HG03025 (cell line): ENCODE measurements at regions not wholly inside any gene's neighbourhood (a gene's known extent, or its start where the extent isn't known, plus 50 kb on each side); places are given as distances from the start of the nearest gene placed in this dataset.

Experiments used
- ATAC-seq: cut with Tn5 transposase; IDR thresholded peaks from one replicate; pipeline ENCODE4 v1.9.1; 2021; ENCODE audit warnings: mild to moderate bottlenecking, moderate library complexity; ENCODE audit not compliant: unreplicated experiment, low FRiP score

GRCh38 chr13:44169018-44169911 is 204.4 kb upstream of the SERP2 start:
- ATAC-seq: no peak

GRCh38 chr13:44170731-44171130 is 202.9 kb upstream of the SERP2 start:
- no peak for ATAC-seq

GRCh38 chr13:44171156-44171555 is 202.5 kb upstream of the SERP2 start:
- no peak for ATAC-seq

GRCh38 chr13:44171861-44172260 is 201.8 kb upstream of the SERP2 start:
- no peak for ATAC-seq

- no peak for ATAC-seq
Measured at GRCh38 chr13:44172281-44172810, 201.3 kb upstream of the SERP2 start.

- no peak for ATAC-seq
Measured at GRCh38 chr13:44174769-44175425, 198.7 kb upstream of the SERP2 start.

GRCh38 chr13:44176173-44176572 is 197.5 kb upstream of the SERP2 start:
- no peak for ATAC-seq

GRCh38 chr13:44180876-44181536 is 192.6 kb upstream of the SERP2 start:
- no peak for ATAC-seq

GRCh38 chr13:44181931-44182330 is 191.7 kb upstream of the SERP2 start:
- ATAC-seq: no peak

GRCh38 chr13:44184740-44185139 is 188.9 kb upstream of the SERP2 start:
- ATAC-seq: no peak

- ATAC-seq: no peak
Measured at GRCh38 chr13:44188257-44188656, 185.4 kb upstream of the SERP2 start.

GRCh38 chr13:44189085-44189484 is 184.5 kb upstream of the SERP2 start:
- ATAC-seq: no peak

- no peak for ATAC-seq
Measured at GRCh38 chr13:44191103-44191502, 182.5 kb upstream of the SERP2 start.

GRCh38 chr13:44191504-44192171 is 182.0 kb upstream of the SERP2 start:
- no peak for ATAC-seq

- no peak for ATAC-seq
Measured at GRCh38 chr13:44193731-44194130, 179.9 kb upstream of the SERP2 start.

- no peak for ATAC-seq
Measured at GRCh38 chr13:44195245-44195644, 178.4 kb upstream of the SERP2 start.

- no peak for ATAC-seq
Measured at GRCh38 chr13:44196196-44196751, 177.3 kb upstream of the SERP2 start.

GRCh38 chr13:44197791-44198770 is 175.5 kb upstream of the SERP2 start:
- peak; percentile 67 for ATAC-seq

GRCh38 chr13:44198826-44199225 is 174.8 kb upstream of the SERP2 start:
- ATAC-seq: no peak
